ENCODE measurements at regions not wholly inside any gene's neighbourhood (a gene's known extent, or its start where the extent isn't known, plus 50 kb on each side); places are given as distances from the start of the nearest gene placed in this dataset.

GRCh38 chr10:93218386-93218785 lies 144.7 kb downstream of the CYP26A1 start (continued):
- TF ChIP-seq REST (IDR thresholded peaks at IDR 0.05; ENCODE audit: low read depth) (no peak), EGR1 (IDR thresholded peaks at IDR 0.05; ENCODE audit: low read depth) (no peak)

GRCh38 chr10:93219347-93219746 lies 145.7 kb downstream of the CYP26A1 start:
- RAD21 ChIA-PET (ENCODE audit: low non-redundant PET in 1 of 2, low total read pairs in 2 of 2, uncharacterized antibody in 2 of 2, unreplicated experiment in 2 of 2) = no interaction called here

More at GRCh38 chr10:93219347-93219746, 145.7 kb downstream of the CYP26A1 start:
- POLR2A ChIA-PET = no interaction called here
- H3K4me2 ChIP-seq (ENCODE audit: low read length) = no peak overlapping the region
- H3K79me2 ChIP-seq (ENCODE audit: insufficient read depth, low read length) = no peaks in the 10 kb centered on the region
- H4K20me1 ChIP-seq (ENCODE audit: insufficient read depth) = no peaks in the 10 kb centered on the region
- no TSS peak for BruUV-seq (replicated peaks)
- no peaks in the 10 kb centered on the region for H3K4me1 ChIP-seq (ENCODE audit: control insufficient read depth in 1 of 2, insufficient read depth in 2 of 2, low read length in 2 of 2)
- H3K9me2 ChIP-seq (ENCODE audit: insufficient read depth) = 0 out of 2 replicates have a peak, but pooled peaks cover 2% of the 10 kb centered on the region
- H3K36me3 ChIP-seq (ENCODE audit: control insufficient read depth in 1 of 2, insufficient read depth in 2 of 2, low read length in 2 of 2) = no peaks in the 10 kb centered on the region
- no peak overlapping the region for H3K4me3 ChIP-seq (replicated peaks in 1 of 2; ENCODE audit: low read depth in 1 of 2, low read length in 2 of 2)
- intact Hi-C loops (cut with micrococcal nuclease) = no loop called here
- H3K27me3 ChIP-seq (ENCODE audit: insufficient read depth, low read length) = no peaks in the 10 kb centered on the region
- no peak overlapping the region for H3K9ac ChIP-seq (ENCODE audit: low read length)
- CTCF ChIA-PET = no interaction called here
- ATAC-seq (no peak), DNase-seq (ENCODE audit: low read depth, low spot score) (no peak)
- no peak overlapping the region for H2AFZ ChIP-seq (ENCODE audit: low read depth, low read length, poor library complexity, severe bottlenecking)
- no peak for TF ChIP-seq TCF7L2 (IDR thresholded peaks at IDR 0.05; ENCODE audit: borderline replicate concordance, extremely low read depth, insufficient read depth, insufficient read length)
- TF ChIP-seq SP1 (IDR thresholded peaks at IDR 0.05; ENCODE audit: low read depth) = no peak
- no peak for TF ChIP-seq POLR2A (IDR thresholded peaks at IDR 0.05; ENCODE audit: borderline replicate concordance, extremely low read depth, insufficient read depth, insufficient read length)
- TF ChIP-seq POLR2AphosphoS5 (IDR thresholded peaks at IDR 0.05; ENCODE audit: low read depth, low read length) = no peak
- no peaks in the 10 kb centered on the region for H3K9me3 ChIP-seq (ENCODE audit: control insufficient read depth in 1 of 2, insufficient read depth in 1 of 2, low read depth in 1 of 2, low read length in 2 of 2)
- no peak overlapping the region for H3K27ac ChIP-seq (ENCODE audit: low read depth, low read length)

Measured in HCT116 (cell line).